ENCODE measurements at regions not wholly inside any gene's neighbourhood (a gene's known extent, or its start where the extent isn't known, plus 50 kb on each side); places are given as distances from the start of the nearest gene placed in this dataset.

DNA sequence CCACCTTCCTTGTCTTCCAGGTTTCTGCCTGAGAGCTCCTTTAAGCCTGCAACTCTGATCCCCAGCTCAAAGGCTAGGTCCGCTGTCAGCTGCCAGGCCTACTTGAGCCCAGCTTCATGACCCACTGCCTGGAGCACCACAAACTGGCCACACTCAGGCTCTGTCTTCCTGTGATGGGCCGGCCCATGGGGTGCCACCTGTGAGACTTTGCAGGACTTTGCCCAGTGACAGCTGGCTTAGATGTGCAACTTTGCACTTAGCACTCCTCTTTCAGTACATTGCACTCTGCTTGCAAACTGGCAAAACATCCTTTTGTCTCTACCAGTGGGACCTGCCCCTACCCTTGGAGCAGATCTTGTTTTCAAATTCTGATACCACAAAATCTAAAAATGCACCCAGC, 311.5 kb upstream of the PDE4D start (continued):
- TF ChIP-seq, protein P1, sequence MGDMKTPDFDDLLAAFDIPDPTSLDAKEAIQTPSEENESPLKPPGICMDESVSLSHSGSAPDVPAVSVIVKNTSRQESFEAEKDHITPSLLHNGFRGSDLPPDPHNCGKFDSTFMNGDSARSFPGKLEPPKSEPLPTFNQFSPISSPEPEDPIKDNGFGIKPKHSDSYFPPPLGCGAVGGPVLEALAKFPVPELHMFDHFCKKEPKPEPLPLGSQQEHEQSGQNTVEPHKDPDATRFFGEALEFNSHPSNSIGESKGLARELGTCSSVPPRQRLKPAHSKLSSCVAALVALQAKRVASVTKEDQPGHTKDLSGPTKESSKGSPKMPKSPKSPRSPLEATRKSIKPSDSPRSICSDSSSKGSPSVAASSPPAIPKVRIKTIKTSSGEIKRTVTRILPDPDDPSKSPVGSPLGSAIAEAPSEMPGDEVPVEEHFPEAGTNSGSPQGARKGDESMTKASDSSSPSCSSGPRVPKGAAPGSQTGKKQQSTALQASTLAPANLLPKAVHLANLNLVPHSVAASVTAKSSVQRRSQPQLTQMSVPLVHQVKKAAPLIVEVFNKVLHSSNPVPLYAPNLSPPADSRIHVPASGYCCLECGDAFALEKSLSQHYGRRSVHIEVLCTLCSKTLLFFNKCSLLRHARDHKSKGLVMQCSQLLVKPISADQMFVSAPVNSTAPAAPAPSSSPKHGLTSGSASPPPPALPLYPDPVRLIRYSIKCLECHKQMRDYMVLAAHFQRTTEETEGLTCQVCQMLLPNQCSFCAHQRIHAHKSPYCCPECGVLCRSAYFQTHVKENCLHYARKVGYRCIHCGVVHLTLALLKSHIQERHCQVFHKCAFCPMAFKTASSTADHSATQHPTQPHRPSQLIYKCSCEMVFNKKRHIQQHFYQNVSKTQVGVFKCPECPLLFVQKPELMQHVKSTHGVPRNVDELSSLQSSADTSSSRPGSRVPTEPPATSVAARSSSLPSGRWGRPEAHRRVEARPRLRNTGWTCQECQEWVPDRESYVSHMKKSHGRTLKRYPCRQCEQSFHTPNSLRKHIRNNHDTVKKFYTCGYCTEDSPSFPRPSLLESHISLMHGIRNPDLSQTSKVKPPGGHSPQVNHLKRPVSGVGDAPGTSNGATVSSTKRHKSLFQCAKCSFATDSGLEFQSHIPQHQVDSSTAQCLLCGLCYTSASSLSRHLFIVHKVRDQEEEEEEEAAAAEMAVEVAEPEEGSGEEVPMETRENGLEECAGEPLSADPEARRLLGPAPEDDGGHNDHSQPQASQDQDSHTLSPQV (IDR thresholded peaks at IDR 0.05), result no peak
- TF ChIP-seq MTA2 (IDR thresholded peaks at IDR 0.05; ENCODE audit: low read depth) (no peak), SIN3A (IDR thresholded peaks at IDR 0.05; ENCODE audit: low read depth, low read length) (no peak)

DNA sequence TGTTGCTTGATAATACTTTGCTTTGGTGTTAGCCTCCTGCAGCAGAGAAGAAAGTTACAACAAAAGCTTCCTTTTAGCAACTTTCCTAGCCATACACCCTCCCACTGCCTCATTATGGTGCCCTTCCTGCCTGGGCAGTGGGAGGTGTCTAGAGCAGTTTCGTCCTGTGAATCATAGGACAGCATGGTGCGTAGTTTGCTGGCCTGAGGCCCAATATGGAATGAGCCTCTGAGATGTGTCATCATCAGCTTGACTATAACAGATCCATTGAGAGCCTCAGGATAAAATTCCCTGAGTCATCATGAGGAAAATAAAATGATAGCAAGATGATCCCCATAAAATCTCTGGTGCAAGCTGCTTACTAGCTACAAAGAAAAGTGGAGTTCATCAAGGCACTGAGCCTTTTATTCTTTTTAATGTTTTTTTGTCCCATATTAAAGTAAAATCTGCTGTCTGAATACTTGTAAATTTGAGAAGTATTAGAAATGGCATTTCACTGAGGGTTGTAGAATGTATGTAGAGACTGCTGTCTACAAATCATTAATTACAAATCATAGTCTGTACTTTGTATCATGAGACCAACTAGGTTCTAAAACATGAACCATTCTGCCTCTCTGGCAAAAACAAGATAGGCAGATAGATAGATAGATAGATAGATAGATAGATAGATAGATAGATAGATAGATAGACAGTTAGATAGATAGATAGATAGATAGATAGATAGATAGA, 303.0 kb upstream of the PDE4D start:
- H3K4me2 ChIP-seq (ENCODE audit: control insufficient read depth, insufficient read depth), result no peak overlapping the region
- 16% methylated on average over 2 of the region's 2 CpGs for WGBS (ENCODE audit: insufficient coverage, insufficient replicate concordance, low lambda C conversion rate, missing lambda C conversion rate)
- RAD21 ChIA-PET (ENCODE audit: unreplicated experiment), result no interaction called here
- H3K79me2 ChIP-seq (ENCODE audit: control insufficient read depth, insufficient read depth, low read length), result no peaks in the 10 kb centered on the region
- SMC1A ChIA-PET (ENCODE audit: uncharacterized antibody, unreplicated experiment), result interaction anchor here (1.8 kb wide), 1 partner anchor 9 kb away, joined by 5 read pairs; no protein-coding TSS in a partner anchor
- intact Hi-C loops (cut with micrococcal nuclease; ENCODE audit: unreplicated experiment) (no loop called here), in situ Hi-C loops (cut with MboI) (no loop called here)
- CTCF ChIA-PET, result no interaction called here
- DNase-seq (ENCODE audit: low read depth, low spot score) (no peak), ATAC-seq (no peak), FAIRE-seq (no peak)
- H3K4me1 ChIP-seq (ENCODE audit: control insufficient read depth, insufficient read depth, low read length), result no peaks in the 10 kb centered on the region
- H4K20me1 ChIP-seq (ENCODE audit: control insufficient read depth, insufficient read depth), result no peaks in the 10 kb centered on the region
- H3K9me3 ChIP-seq (replicated peaks; ENCODE audit: control insufficient read depth, insufficient read depth, low read length), result no peaks in the 10 kb centered on the region; the same call in 2 of the 3 replicates
- TF ChIP-seq, protein P2, sequence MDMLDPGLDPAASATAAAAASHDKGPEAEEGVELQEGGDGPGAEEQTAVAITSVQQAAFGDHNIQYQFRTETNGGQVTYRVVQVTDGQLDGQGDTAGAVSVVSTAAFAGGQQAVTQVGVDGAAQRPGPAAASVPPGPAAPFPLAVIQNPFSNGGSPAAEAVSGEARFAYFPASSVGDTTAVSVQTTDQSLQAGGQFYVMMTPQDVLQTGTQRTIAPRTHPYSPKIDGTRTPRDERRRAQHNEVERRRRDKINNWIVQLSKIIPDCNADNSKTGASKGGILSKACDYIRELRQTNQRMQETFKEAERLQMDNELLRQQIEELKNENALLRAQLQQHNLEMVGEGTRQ (IDR thresholded peaks at IDR 0.05; ENCODE audit: borderline replicate concordance, low read depth, low read length), result no peak
- TF ChIP-seq MXI1 (IDR thresholded peaks at IDR 0.05; ENCODE audit: low read depth, low read length) (no peak), RUNX3 (IDR thresholded peaks at IDR 0.05; ENCODE audit: low read length) (no peak), RFX5 (IDR thresholded peaks at IDR 0.05; ENCODE audit: low read depth, low read length) (no peak), CBX5 (IDR thresholded peaks at IDR 0.05; ENCODE audit: low read depth) (no peak), IRF4 (IDR thresholded peaks at IDR 0.05; ENCODE audit: low read depth, low read length) (no peak)
- TF ChIP-seq, protein P3, sequence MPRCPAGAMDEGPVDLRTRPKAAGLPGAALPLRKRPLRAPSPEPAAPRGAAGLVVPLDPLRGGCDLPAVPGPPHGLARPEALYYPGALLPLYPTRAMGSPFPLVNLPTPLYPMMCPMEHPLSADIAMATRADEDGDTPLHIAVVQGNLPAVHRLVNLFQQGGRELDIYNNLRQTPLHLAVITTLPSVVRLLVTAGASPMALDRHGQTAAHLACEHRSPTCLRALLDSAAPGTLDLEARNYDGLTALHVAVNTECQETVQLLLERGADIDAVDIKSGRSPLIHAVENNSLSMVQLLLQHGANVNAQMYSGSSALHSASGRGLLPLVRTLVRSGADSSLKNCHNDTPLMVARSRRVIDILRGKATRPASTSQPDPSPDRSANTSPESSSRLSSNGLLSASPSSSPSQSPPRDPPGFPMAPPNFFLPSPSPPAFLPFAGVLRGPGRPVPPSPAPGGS (IDR thresholded peaks at IDR 0.05; ENCODE audit: borderline replicate concordance, insufficient read depth, low read depth, low read length, poor library complexity, severe bottlenecking), result no peak
- BruUV-seq (replicated peaks), result no TSS peak
- no peak overlapping the region for H3K9ac ChIP-seq (ENCODE audit: control insufficient read depth, insufficient read depth, low read length)
- H3K27ac ChIP-seq (ENCODE audit: control insufficient read depth, insufficient read depth), result no peak overlapping the region
- POLR2A ChIA-PET, result no interaction called here
- no peak overlapping the region for H2AFZ ChIP-seq (ENCODE audit: control insufficient read depth, low read depth, low read length)
- H3K4me3 ChIP-seq, result no peak overlapping the region
- no peaks in the 10 kb centered on the region for H3K36me3 ChIP-seq (ENCODE audit: control insufficient read depth in 2 of 2, insufficient read depth in 2 of 2, low read length in 1 of 2)
- H3K27me3 ChIP-seq (replicated peaks in 1 of 2; ENCODE audit: control insufficient read depth in 2 of 2, insufficient read depth in 2 of 2, low read length in 1 of 2), result no peaks in the 10 kb centered on the region
